Loucy (cell line): ENCODE measurements at regions not wholly inside any gene's neighbourhood (a gene's known extent, or its start where the extent isn't known, plus 50 kb on each side); places are given as distances from the start of the nearest gene placed in this dataset.

Experiments used
- H2AFZ ChIP-seq: fragments of 200-600 bp; sonication (generic); 2 replicates; pipeline ENCODE4 v1.6.0; 2016; ENCODE audit warnings: antibody characterized with exemption, mild to moderate bottlenecking, low read length, moderate library complexity
- H3F3A ChIP-seq: fragments of 200-600 bp; 2 replicates; pipeline ENCODE4 v1.6.0; 2016; ENCODE audit warnings: antibody characterized with exemption, low read depth, mild to moderate bottlenecking
- H3K27me3 ChIP-seq: fragments of 200-600 bp; sonication (generic); 2 replicates; pipeline ENCODE4 v1.6.1; 2014; ENCODE audit warnings: low read length, mild to moderate bottlenecking; ENCODE audit not compliant: insufficient read depth, poor library complexity, severe bottlenecking
- H3K36me3 ChIP-seq: fragments of 200-600 bp; sonication (generic); 2 replicates; pipeline ENCODE4 v1.6.1; 2016; ENCODE audit warnings: low read length; ENCODE audit not compliant: insufficient read depth
- H3K4me1 ChIP-seq: fragments of 200-600 bp; sonication (generic); 2 replicates; pipeline ENCODE4 v1.5.1; 2014; ENCODE audit warnings: low read length, mild to moderate bottlenecking; ENCODE audit not compliant: insufficient read depth, poor library complexity, severe bottlenecking
- H3K4me2 ChIP-seq: fragments of 200-600 bp; sonication (generic); 2 replicates; pipeline ENCODE4 v1.6.0; 2014; ENCODE audit warnings: antibody characterized with exemption, low read length, low read depth, mild to moderate bottlenecking; ENCODE audit not compliant: poor library complexity, severe bottlenecking
- H3K4me3 ChIP-seq: fragments of 200-600 bp; sonication (generic); 2 replicates; pipeline ENCODE4 v1.5.1; 2014; ENCODE audit warnings: low read length, mild to moderate bottlenecking, mixed read lengths; ENCODE audit not compliant: poor library complexity, severe bottlenecking
- H3K79me2 ChIP-seq: fragments of 200-600 bp; sonication (generic); 2 replicates; pipeline ENCODE4 v1.6.1; 2014; ENCODE audit warnings: low read length; ENCODE audit not compliant: insufficient read depth
- H3K9ac ChIP-seq: fragments of 200-600 bp; sonication (generic); 2 replicates; pipeline ENCODE4 v1.6.0; 2014; ENCODE audit warnings: mild to moderate bottlenecking, low read depth, low read length, moderate library complexity; ENCODE audit not compliant: poor library complexity, severe bottlenecking
- H3K9me2 ChIP-seq: fragments of 200-600 bp; sonication (generic); replicated peaks from 2 replicates; pipeline ENCODE4 v1.6.1; 2016; ENCODE audit warnings: low read depth, low read length, mixed read lengths
- H3K9me3 ChIP-seq: fragments of 200-600 bp; sonication (generic); 2 replicates; pipeline ENCODE4 v1.6.1; 2014; ENCODE audit warnings: mild to moderate bottlenecking, antibody characterized with exemption, low read length, low read depth; ENCODE audit not compliant: insufficient read depth
- H4K20me1 ChIP-seq: fragments of 200-600 bp; sonication (generic); 2 replicates; pipeline ENCODE4 v1.6.0; 2014; ENCODE audit warnings: antibody characterized with exemption, low read length, mild to moderate bottlenecking; ENCODE audit not compliant: insufficient read depth, poor library complexity, severe bottlenecking
- EZH2phosphoT487 ChIP-seq: fragments of 200-600 bp; IDR thresholded peaks from 2 replicates; pipeline ENCODE4 v1.6.1; 2018; ENCODE audit warnings: antibody characterized with exemption, mild to moderate bottlenecking, moderate library complexity, borderline replicate concordance
- TF ChIP-seq, protein P1 (sequence below): fragments of 200-600 bp; sonication (generic); conservative IDR thresholded peaks from 2 replicates; pipeline ENCODE4 v1.5.1; 2014; ENCODE audit warnings: mild to moderate bottlenecking, antibody characterized with exemption, low read length

DNA sequence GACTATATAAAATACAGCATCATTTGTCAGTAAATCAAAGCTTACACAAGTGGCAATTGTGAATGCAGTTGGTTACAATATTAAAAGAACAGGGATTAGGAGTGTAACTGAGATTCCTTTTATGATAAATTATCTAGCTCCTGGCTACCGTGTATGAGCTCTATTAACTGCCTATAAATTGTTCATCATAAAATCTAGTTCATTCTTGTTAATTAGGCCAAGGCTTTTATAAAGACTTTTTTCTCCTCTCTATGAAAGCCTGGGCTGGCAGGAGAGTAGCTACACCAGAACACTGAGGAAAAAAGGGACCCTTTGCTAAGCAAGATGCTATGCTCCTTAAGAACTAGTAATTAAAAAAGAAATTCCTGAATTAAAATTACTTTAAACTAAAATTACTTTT, 132.4 kb upstream of the MEF2C start:
- H3K9ac ChIP-seq: no peak overlapping the region
- no peaks in the 10 kb centered on the region for H3K36me3 ChIP-seq
- TF ChIP-seq EZH2phosphoT487: no peak
- TF ChIP-seq, protein P1, sequence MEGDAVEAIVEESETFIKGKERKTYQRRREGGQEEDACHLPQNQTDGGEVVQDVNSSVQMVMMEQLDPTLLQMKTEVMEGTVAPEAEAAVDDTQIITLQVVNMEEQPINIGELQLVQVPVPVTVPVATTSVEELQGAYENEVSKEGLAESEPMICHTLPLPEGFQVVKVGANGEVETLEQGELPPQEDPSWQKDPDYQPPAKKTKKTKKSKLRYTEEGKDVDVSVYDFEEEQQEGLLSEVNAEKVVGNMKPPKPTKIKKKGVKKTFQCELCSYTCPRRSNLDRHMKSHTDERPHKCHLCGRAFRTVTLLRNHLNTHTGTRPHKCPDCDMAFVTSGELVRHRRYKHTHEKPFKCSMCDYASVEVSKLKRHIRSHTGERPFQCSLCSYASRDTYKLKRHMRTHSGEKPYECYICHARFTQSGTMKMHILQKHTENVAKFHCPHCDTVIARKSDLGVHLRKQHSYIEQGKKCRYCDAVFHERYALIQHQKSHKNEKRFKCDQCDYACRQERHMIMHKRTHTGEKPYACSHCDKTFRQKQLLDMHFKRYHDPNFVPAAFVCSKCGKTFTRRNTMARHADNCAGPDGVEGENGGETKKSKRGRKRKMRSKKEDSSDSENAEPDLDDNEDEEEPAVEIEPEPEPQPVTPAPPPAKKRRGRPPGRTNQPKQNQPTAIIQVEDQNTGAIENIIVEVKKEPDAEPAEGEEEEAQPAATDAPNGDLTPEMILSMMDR: no peak
- no peaks in the 10 kb centered on the region for H4K20me1 ChIP-seq
- H3K9me2 ChIP-seq: no peaks in the 10 kb centered on the region
- no peak overlapping the region for H3K4me3 ChIP-seq
- no peak overlapping the region for H3K4me2 ChIP-seq
- no peaks in the 10 kb centered on the region for H3F3A ChIP-seq
- H3K9me3 ChIP-seq: no peaks in the 10 kb centered on the region
- no peaks in the 10 kb centered on the region for H3K27me3 ChIP-seq
- H2AFZ ChIP-seq: no peak overlapping the region
- no peaks in the 10 kb centered on the region for H3K79me2 ChIP-seq
- H3K4me1 ChIP-seq: peaks cover 4% of the 10 kb centered on the region

DNA sequence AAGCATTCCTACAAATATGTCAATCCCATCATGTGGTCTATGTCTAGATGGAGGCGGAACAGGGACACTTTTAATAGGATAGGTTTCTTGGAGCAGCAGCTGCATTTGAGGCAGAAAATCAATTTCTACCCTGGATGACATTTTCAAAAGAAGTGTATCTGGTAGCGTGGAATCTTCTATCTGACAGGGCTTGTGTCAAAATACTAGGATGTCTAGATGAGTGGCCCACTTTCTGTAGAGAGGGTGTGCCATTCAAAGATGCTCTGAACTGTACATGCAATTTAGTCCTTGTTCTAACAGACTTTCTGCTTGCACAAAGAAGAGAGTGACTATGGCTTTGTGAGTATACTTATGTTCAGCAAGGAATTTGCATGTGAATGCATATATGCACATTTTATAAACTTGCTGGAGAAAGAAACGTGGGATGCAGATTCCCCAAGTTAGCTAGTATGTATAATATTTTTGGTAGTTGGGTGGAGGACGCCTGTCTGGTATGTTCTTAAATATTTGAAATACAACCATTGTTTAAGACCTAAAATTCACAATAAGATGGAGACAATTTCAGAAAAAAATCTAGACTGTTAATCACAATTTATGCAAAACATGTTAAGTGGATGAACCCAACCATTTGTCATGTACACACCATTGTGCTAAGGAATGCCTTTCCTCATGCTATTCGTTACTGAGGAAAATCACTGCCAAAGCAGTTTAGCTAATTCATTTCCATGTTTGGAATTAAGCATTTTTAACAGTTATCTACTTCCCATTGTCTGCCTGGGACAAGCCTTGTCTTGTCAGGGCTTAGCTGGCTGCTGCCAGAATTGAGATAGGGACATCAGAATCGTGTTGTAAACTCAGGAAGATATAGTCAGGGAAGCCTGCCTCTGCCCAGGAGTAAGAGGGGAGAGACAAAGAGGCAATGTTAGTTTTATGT, 129.1 kb upstream of the MEF2C start:
- Histone ChIP-seq H3K4me3 (no peak overlapping the region), H3K36me3 (no peaks in the 10 kb centered on the region), H4K20me1 (no peaks in the 10 kb centered on the region), H3K4me2 (no peak overlapping the region), H3K9ac (no peak overlapping the region), H3K4me1 (peaks cover 4% of the 10 kb centered on the region), H3K9me3 (no peaks in the 10 kb centered on the region), H3K27me3 (no peaks in the 10 kb centered on the region), H3F3A (no peaks in the 10 kb centered on the region), H2AFZ (no peak overlapping the region), H3K79me2 (no peaks in the 10 kb centered on the region), H3K9me2 (no peaks in the 10 kb centered on the region)
- no peak for TF ChIP-seq EZH2phosphoT487
- TF ChIP-seq, protein P1: no peak

- Histone ChIP-seq H3K36me3 (no peaks in the 10 kb centered on the region), H3K9me3 (no peaks in the 10 kb centered on the region), H3K4me2 (no peak overlapping the region), H4K20me1 (no peaks in the 10 kb centered on the region), H3K79me2 (no peaks in the 10 kb centered on the region), H3K27me3 (no peaks in the 10 kb centered on the region), H3K9ac (no peak overlapping the region), H3K4me1 (no peaks in the 10 kb centered on the region), H2AFZ (no peak overlapping the region), H3F3A (no peaks in the 10 kb centered on the region), H3K4me3 (no peak overlapping the region), H3K9me2 (no peaks in the 10 kb centered on the region)
- TF ChIP-seq, protein P1: no peak
- no peak for TF ChIP-seq EZH2phosphoT487
These were observed 127.5 kb upstream of the MEF2C start for GRCh38 chr5:89010512-89010911.
